ENCODE measurements at regions not wholly inside any gene's neighbourhood (a gene's known extent, or its start where the extent isn't known, plus 50 kb on each side); places are given as distances from the start of the nearest gene placed in this dataset.
"Not testable (repeated sequence)": the region's sequence is repeated elsewhere in the genome, so short reads cannot be mapped to it uniquely, and the experiment has no call there.

- H3K4me3 ChIP-seq (ENCODE audit: low read depth, low read length), result no peak overlapping the region
- DNase-seq (ENCODE audit: low read depth), result no peak
Measured at GRCh38 chr2:236345081-236345714, 81.0 kb upstream of the ASB18 start.

DNA sequence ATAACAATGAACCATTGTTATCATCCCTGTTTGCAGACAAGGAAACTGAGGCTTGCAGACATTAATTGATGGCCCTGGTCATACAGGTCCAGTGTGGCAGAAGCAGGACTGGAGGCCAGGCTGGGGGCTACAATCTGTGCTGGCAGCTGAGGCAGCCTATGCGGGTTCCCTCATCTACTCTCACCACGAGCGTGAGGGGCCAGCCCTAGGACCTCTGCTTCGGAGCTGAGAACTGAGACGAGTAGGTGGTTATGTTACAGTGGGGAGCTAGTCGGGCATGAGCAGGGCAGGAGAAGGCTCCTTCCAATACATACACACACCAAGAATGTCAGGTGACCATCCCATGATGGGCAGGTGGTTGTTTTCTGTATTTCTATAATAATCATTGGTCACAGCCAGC is 82.2 kb upstream of the ASB18 start:
- DNase-seq (ENCODE audit: low read depth), result no peak
- H3K4me3 ChIP-seq (ENCODE audit: low read depth, low read length), result no peak overlapping the region

- H3K4me3 ChIP-seq (ENCODE audit: low read depth, low read length), result no peak overlapping the region
- no peak for DNase-seq (ENCODE audit: low read depth)
Measured at GRCh38 chr2:236348279-236348678, 84.1 kb upstream of the ASB18 start.

- no peak for DNase-seq (ENCODE audit: low read depth)
Measured at GRCh38 chr2:236348976-236349375, 84.8 kb upstream of the ASB18 start.

DNA sequence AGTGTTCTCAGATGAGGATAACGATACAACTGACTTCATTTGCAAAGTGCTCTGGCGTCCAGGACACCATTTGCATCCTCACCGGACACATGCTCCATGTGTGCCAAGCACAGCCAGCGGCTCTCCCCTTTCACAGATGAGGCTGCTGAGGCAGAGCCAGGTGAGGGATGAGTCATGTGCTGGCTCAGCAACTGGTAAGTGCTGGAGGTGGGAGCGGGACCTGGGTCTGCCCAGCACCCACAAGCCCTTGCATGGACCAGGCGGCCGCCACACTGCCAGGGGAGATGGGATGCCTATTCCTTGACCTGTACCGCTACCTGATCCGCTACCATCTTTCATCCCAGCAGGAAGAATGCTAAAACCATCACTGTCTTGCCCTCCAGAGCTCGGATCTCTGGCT is 86.2 kb upstream of the ASB18 start:
- DNase-seq (ENCODE audit: low read depth), result no peak
- no peak overlapping the region for H3K4me3 ChIP-seq (ENCODE audit: low read depth, low read length)

More at GRCh38 chr2:236348976-236349375, 84.8 kb upstream of the ASB18 start:
- no peak overlapping the region for H3K4me3 ChIP-seq (ENCODE audit: low read depth, low read length)

- DNase-seq (ENCODE audit: low read depth), result no peak
- no peak overlapping the region for H3K4me3 ChIP-seq (ENCODE audit: low read depth, low read length)
Measured at GRCh38 chr2:236351966-236352525, 87.8 kb upstream of the ASB18 start.

DNA sequence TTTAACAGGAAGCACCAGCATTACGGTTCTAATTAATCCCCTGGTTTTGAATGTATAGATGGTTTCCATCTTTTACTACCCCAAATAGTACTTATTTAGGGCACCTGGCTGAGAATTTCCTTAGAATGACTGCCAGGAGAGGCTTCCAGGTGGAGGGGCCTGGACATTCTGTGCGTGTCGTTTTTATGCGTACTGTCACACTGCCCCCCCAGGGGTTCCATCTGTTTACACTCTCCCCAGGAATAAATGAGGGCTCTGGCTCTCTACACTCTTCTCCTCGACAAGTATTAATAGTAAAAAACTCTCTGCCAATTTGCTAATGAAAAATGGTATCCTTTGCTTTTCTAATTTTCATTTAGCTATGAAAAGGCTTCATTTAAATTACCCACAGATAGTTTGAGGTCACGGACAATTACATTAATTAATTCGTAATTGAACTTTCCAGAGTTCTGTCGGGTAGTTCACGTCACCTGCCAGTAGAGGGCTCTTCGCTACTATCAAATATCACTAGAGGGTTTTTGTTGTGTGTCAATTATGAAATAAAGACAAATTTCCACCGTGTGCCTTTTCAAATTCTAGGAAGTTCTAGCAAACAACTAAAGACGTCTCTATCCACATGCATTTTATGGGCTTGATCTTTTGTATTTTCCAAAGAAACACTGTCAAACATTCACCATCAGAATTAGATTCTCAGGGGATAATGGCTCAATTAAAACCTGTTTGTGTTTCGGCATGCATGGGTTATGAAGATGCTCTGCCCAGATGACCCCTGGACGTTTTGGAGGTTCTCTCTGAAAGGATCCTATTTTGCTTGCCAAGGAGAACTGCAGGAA is 88.8 kb upstream of the ASB18 start:
- peak; percentile 5 for DNase-seq (ENCODE audit: low read depth)

DNA sequence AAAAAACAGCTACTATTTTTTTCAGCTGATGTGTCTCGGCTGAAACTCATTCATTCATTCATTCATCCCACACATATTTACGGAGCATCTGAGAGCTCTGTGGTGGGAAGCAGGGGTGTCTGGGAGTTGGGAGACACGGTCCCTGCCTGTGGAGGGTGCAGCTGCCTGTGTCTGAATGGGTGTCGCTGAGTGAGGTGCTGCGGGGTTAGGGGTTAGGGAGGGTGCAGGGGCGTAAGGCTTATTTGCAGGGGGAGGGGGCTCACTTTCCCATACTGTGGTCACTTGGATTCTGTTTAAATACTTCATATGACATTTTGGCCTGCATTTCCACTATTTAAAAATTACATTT is 89.4 kb upstream of the ASB18 start:
- no peak overlapping the region for H3K4me3 ChIP-seq (ENCODE audit: low read depth, low read length)
- no peak for DNase-seq (ENCODE audit: low read depth)

More for the DNA sequence above, 88.8 kb upstream of the ASB18 start:
- H3K4me3 ChIP-seq (ENCODE audit: low read depth, low read length), result no peak overlapping the region

DNA sequence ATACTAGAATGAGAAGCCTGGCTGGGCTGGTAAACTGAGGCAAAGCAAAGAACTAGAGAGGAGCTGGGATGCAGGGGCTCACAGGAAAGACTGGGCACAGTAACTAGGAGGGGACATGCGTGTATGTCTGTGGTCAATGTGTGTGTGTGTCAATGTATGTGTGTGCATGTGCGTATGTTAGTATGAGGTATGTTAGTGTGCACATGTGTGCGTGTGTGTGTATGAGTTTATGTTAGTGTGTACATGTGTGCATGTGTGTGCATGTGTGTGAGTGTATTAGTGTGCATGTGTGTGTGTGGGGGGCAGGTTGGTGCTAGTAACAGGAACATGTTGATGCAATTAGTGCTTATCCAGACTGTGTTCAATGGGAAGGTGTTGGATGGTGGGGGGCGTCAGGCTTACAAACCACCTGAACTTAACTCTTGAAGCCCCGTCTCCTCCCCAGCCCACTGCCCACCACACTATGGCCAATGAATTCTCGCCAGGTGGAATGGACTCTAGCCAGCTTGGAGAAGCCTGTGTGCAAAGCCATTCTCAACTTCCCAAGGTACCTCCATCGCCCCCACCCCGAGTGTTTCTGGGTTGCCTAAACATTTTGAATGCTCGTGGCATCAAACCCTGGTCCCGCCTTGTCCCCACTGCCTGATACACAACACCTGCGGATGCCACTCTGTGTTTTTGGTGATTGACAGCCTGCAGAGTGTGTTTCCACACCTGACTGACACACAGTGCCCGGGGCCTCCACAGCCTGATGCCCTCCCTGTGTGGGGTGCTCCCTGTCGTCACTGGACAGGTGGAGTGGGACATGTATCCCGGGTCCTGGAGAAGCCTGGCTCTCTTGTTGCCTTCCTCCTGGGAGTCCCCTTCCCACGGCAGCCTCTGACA is 90.1 kb upstream of the ASB18 start:
- no peak for DNase-seq (ENCODE audit: low read depth)
- no peak overlapping the region for H3K4me3 ChIP-seq (ENCODE audit: low read depth, low read length)

DNA sequence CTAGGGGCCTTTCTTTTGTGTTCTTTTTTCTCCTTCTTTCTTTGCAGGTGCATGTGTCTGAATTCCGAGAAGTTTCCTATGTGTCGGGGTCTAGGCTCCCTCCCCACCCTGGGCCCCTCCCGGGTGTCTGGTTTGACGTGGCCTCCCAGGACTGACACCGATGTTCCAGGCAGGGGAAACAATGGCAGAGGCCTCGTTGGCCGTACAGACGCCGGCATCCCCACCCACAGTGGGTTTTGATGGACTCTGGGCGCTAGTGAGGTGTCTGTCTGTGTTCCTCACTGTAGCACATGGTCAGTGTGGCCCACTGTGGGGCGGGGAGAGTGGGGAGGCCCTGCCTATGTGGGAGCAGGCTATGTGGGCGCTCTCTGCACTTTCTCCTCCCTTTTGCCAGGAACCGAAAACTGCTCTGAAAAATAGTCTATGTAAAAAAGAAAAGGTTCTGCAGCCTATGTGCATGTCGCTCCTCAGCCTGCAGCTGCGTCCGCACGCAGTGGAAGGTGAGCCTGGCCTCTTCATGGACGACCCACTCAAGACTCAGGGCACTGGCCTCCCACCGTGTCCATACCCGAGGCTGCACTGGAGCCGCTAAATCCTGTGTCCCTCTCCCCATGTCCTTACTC is 90.9 kb upstream of the ASB18 start:
- DNase-seq (ENCODE audit: low read depth), result no peak
- no peak overlapping the region for H3K4me3 ChIP-seq (ENCODE audit: low read depth, low read length)

GRCh38 chr2:236355911-236356310 is 91.7 kb upstream of the ASB18 start:
- no peak overlapping the region for H3K4me3 ChIP-seq (ENCODE audit: low read depth, low read length)
- DNase-seq (ENCODE audit: low read depth), result no peak

GRCh38 chr2:236356321-236356720 is 92.1 kb upstream of the ASB18 start:
- not testable (repeated sequence) for H3K4me3 ChIP-seq (ENCODE audit: low read depth, low read length); DNase-seq (ENCODE audit: low read depth)

DNA sequence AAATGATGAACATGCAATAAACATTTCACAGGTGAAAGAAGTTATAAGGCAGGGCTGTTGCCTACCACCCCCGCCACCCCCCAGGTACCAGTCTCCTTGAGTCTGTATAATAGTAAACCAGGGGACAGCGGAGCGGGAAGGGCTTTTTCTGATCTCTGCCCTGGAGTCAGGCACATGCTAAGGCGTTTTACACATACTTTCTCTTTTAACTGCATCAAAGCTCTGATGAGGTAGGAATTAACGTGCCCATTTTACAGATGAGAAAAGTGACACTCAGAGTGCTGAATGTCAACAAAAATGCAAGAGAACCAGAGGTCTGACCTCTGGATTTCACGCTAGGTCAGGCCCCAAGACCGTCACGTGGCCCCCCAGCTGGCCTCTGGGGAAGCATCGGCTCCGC is 94.3 kb upstream of the ASB18 start:
- H3K4me3 ChIP-seq (ENCODE audit: low read depth, low read length); DNase-seq (ENCODE audit: low read depth): not testable (repeated sequence)

- no peak for DNase-seq (ENCODE audit: low read depth)
- H3K4me3 ChIP-seq (ENCODE audit: low read depth, low read length), result no peak overlapping the region
Measured at GRCh38 chr2:236359426-236360045, 95.3 kb upstream of the ASB18 start.

DNA sequence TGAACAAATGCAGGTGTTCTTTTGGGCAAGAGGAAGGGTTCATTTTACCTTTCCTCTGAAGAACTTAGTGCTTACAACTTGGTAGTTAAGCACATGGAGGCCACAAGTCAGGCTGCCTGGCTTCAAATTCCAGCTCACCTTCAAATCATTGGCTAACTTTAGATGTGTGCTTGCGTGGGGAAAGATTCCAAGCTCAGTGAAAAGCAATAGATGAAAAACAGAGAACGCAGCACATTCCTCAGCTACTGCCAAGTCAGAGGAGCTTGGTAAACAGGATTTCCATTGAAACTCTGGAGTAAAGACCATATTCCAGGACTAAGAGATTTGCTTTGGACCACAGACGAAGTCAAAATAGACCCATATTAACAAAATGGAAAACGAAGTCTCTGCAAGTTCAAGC is 96.3 kb upstream of the ASB18 start:
- no peak for DNase-seq (ENCODE audit: low read depth)
- H3K4me3 ChIP-seq (ENCODE audit: low read depth, low read length), result no peak overlapping the region

- no peak for DNase-seq (ENCODE audit: low read depth)
- no peak overlapping the region for H3K4me3 ChIP-seq (ENCODE audit: low read depth, low read length)
Measured at GRCh38 chr2:236363711-236364277, 99.6 kb upstream of the ASB18 start.

GRCh38 chr2:236365258-236366048 is 101.2 kb upstream of the ASB18 start:
- no peak for DNase-seq (ENCODE audit: low read depth)

GRCh38 chr2:236366049-236366387 is 101.8 kb upstream of the ASB18 start:
- no peak overlapping the region for H3K4me3 ChIP-seq (ENCODE audit: low read depth, low read length)
- DNase-seq (ENCODE audit: low read depth), result no peak

More at GRCh38 chr2:236365258-236366048, 101.2 kb upstream of the ASB18 start:
- no peak overlapping the region for H3K4me3 ChIP-seq (ENCODE audit: low read depth, low read length)

Measured in skeletal muscle cell (primary cell).